WI38 (cell line): ENCODE measurements at regions not wholly inside any gene's neighbourhood (a gene's known extent, or its start where the extent isn't known, plus 50 kb on each side); places are given as distances from the start of the nearest gene placed in this dataset.

ENCODE experiments used
- H3K4me3 ChIP-seq: 2 replicates; pipeline ENCODE4 v1.5.1; 2011; ENCODE audit warnings: low read depth, mild to moderate bottlenecking, control low read depth, low read length
- TF ChIP-seq, protein P1 (sequence below): IDR thresholded peaks from 2 replicates; pipeline ENCODE4 v1.5.1; 2012; ENCODE audit warnings: low read depth, mild to moderate bottlenecking, control low read depth, low read length

DNA sequence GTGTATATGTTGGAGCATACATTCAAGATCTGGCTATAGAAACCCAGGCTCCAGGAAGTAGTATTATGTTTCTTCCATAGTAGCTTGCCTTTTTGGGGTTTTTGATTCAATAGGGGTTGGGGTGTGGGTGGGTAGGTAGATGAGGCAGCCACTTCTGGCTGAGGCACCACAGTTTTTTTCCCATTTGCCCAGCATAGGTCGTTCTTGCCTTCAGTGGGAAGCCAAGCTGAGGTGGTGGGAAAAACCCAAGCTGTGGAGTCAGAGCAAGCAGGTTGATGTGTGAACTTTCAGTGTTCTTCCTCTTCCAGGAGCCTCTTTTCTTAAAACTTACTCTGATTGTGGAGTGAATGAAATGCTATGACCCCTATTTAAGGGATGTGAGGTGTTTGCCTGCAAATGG is 67.0 kb upstream of the RPS6KA3 start:
- H3K4me3 ChIP-seq, result no peak overlapping the region
- TF ChIP-seq, protein P1, sequence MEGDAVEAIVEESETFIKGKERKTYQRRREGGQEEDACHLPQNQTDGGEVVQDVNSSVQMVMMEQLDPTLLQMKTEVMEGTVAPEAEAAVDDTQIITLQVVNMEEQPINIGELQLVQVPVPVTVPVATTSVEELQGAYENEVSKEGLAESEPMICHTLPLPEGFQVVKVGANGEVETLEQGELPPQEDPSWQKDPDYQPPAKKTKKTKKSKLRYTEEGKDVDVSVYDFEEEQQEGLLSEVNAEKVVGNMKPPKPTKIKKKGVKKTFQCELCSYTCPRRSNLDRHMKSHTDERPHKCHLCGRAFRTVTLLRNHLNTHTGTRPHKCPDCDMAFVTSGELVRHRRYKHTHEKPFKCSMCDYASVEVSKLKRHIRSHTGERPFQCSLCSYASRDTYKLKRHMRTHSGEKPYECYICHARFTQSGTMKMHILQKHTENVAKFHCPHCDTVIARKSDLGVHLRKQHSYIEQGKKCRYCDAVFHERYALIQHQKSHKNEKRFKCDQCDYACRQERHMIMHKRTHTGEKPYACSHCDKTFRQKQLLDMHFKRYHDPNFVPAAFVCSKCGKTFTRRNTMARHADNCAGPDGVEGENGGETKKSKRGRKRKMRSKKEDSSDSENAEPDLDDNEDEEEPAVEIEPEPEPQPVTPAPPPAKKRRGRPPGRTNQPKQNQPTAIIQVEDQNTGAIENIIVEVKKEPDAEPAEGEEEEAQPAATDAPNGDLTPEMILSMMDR, result no peak

DNA sequence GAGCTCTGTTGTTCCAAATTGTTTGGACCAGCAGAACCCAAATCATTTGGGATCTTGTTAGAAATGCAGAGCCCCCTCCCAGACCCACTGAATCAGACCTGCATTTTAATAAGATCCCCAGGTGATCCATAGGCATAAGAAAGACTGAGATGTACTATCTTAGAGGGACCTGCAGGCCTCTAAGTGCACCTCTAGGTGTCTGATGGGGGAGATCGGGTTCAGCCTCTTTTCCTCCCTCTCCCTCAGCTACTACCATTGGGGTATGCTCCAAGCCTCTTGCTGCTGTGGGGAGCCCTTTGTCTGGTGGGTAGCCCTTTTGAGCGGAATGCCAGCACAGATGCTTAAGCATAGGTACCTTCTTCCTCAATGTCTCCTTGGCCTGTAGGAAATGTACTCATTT is 63.8 kb upstream of the RPS6KA3 start:
- H3K4me3 ChIP-seq, result no peak overlapping the region
- TF ChIP-seq, protein P1, result no peak

GRCh38 chrX:20329435-20329834 is 62.7 kb upstream of the RPS6KA3 start:
- no peak overlapping the region for H3K4me3 ChIP-seq
- TF ChIP-seq, protein P1, result no peak

GRCh38 chrX:20325786-20326388 is 59.2 kb upstream of the RPS6KA3 start:
- no peak overlapping the region for H3K4me3 ChIP-seq

GRCh38 chrX:20322887-20323286 is 56.2 kb upstream of the RPS6KA3 start:
- TF ChIP-seq, protein P1, result no peak
- no peak overlapping the region for H3K4me3 ChIP-seq

More at GRCh38 chrX:20325786-20326388, 59.2 kb upstream of the RPS6KA3 start:
- TF ChIP-seq, protein P1, result no peak

GRCh38 chrX:20320461-20321159 is 53.9 kb upstream of the RPS6KA3 start:
- H3K4me3 ChIP-seq, result 0 out of 2 replicates have a peak overlapping the region, but pooled peaks have one; percentile 16
- TF ChIP-seq, protein P1, result no peak

DNA sequence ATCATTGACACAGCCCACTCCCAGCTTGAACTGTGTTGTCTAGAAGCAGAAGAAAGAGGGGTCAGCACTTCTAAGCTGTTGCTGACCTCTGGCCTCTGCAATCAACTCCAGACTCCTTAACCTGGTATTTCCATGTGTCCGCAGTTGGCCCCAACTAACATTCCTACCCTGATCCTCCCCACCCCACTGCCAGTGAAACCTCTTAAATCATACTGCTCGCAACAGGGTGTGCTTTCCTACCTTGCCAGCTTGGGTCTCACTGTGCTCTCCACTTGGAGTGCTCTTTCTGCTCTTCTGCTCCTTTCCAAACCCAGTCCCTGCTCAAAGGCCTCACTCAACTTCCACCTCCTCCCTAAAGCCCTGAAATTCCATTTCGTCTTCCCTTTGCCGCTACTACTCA is 52.3 kb upstream of the RPS6KA3 start:
- no peak overlapping the region for H3K4me3 ChIP-seq
- TF ChIP-seq, protein P1, result no peak
